Loucy (cell line): ENCODE measurements at regions not wholly inside any gene's neighbourhood (a gene's known extent, or its start where the extent isn't known, plus 50 kb on each side); places are given as distances from the start of the nearest gene placed in this dataset.
A peak's percentile ranks its signal among the peaks of the same experiment; 100 is the strongest.

ENCODE experiments used
- H2AFZ ChIP-seq: fragments of 200-600 bp; sonication (generic); 2 replicates; pipeline ENCODE4 v1.6.0; 2016; ENCODE audit warnings: antibody characterized with exemption, mild to moderate bottlenecking, low read length, moderate library complexity
- H3F3A ChIP-seq: fragments of 200-600 bp; 2 replicates; pipeline ENCODE4 v1.6.0; 2016; ENCODE audit warnings: antibody characterized with exemption, low read depth, mild to moderate bottlenecking
- H3K27me3 ChIP-seq: fragments of 200-600 bp; sonication (generic); 2 replicates; pipeline ENCODE4 v1.6.1; 2014; ENCODE audit warnings: low read length, mild to moderate bottlenecking; ENCODE audit not compliant: insufficient read depth, poor library complexity, severe bottlenecking
- H3K36me3 ChIP-seq: fragments of 200-600 bp; sonication (generic); 2 replicates; pipeline ENCODE4 v1.6.1; 2016; ENCODE audit warnings: low read length; ENCODE audit not compliant: insufficient read depth
- H3K4me1 ChIP-seq: fragments of 200-600 bp; sonication (generic); 2 replicates; pipeline ENCODE4 v1.5.1; 2014; ENCODE audit warnings: low read length, mild to moderate bottlenecking; ENCODE audit not compliant: insufficient read depth, poor library complexity, severe bottlenecking
- H3K4me2 ChIP-seq: fragments of 200-600 bp; sonication (generic); 2 replicates; pipeline ENCODE4 v1.6.0; 2014; ENCODE audit warnings: antibody characterized with exemption, low read length, low read depth, mild to moderate bottlenecking; ENCODE audit not compliant: poor library complexity, severe bottlenecking
- H3K4me3 ChIP-seq: fragments of 200-600 bp; sonication (generic); 2 replicates; pipeline ENCODE4 v1.5.1; 2014; ENCODE audit warnings: low read length, mild to moderate bottlenecking, mixed read lengths; ENCODE audit not compliant: poor library complexity, severe bottlenecking
- H3K79me2 ChIP-seq: fragments of 200-600 bp; sonication (generic); 2 replicates; pipeline ENCODE4 v1.6.1; 2014; ENCODE audit warnings: low read length; ENCODE audit not compliant: insufficient read depth
- H3K9ac ChIP-seq: fragments of 200-600 bp; sonication (generic); 2 replicates; pipeline ENCODE4 v1.6.0; 2014; ENCODE audit warnings: mild to moderate bottlenecking, low read depth, low read length, moderate library complexity; ENCODE audit not compliant: poor library complexity, severe bottlenecking
- H3K9me2 ChIP-seq: fragments of 200-600 bp; sonication (generic); replicated peaks from 2 replicates; pipeline ENCODE4 v1.6.1; 2016; ENCODE audit warnings: low read depth, low read length, mixed read lengths
- H3K9me3 ChIP-seq: fragments of 200-600 bp; sonication (generic); 2 replicates; pipeline ENCODE4 v1.6.1; 2014; ENCODE audit warnings: mild to moderate bottlenecking, antibody characterized with exemption, low read length, low read depth; ENCODE audit not compliant: insufficient read depth
- H4K20me1 ChIP-seq: fragments of 200-600 bp; sonication (generic); 2 replicates; pipeline ENCODE4 v1.6.0; 2014; ENCODE audit warnings: antibody characterized with exemption, low read length, mild to moderate bottlenecking; ENCODE audit not compliant: insufficient read depth, poor library complexity, severe bottlenecking
- EZH2phosphoT487 ChIP-seq: fragments of 200-600 bp; IDR thresholded peaks from 2 replicates; pipeline ENCODE4 v1.6.1; 2018; ENCODE audit warnings: antibody characterized with exemption, mild to moderate bottlenecking, moderate library complexity, borderline replicate concordance
- TF ChIP-seq, protein P1 (sequence below): fragments of 200-600 bp; sonication (generic); conservative IDR thresholded peaks from 2 replicates; pipeline ENCODE4 v1.5.1; 2014; ENCODE audit warnings: mild to moderate bottlenecking, antibody characterized with exemption, low read length

DNA sequence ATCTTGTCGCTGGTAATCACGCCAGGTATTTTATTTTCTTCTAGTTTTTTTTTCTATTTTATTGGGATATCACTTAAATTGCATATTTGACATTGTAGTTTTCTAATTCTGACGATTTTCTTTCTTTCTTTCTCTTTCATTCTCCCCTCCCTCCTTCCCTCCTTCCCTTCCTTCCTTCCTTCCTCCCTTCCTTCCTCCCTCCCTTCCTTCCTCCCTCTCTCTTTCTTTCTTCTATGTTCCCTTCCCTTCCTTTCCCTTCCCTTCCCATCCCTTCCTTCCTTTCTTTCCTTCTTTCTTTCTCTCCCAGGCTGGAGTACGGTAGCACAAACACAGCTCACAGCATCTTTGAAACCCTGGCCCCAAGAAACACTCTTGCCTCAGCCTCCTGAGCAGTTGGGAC, 100.6 kb upstream of the BCL6 start:
- Histone ChIP-seq H3K4me1 (no peaks in the 10 kb centered on the region), H3K36me3 (no peaks in the 10 kb centered on the region), H3K4me2 (no peak overlapping the region), H3F3A (no peaks in the 10 kb centered on the region), H2AFZ (no peak overlapping the region), H3K79me2 (no peaks in the 10 kb centered on the region), H3K9me3 (no peaks in the 10 kb centered on the region), H3K9ac (no peak overlapping the region), H3K4me3 (no peak overlapping the region), H3K27me3 (no peaks in the 10 kb centered on the region), H3K9me2 (no peaks in the 10 kb centered on the region), H4K20me1 (no peaks in the 10 kb centered on the region)
- TF ChIP-seq EZH2phosphoT487 = no peak
- TF ChIP-seq, protein P1, sequence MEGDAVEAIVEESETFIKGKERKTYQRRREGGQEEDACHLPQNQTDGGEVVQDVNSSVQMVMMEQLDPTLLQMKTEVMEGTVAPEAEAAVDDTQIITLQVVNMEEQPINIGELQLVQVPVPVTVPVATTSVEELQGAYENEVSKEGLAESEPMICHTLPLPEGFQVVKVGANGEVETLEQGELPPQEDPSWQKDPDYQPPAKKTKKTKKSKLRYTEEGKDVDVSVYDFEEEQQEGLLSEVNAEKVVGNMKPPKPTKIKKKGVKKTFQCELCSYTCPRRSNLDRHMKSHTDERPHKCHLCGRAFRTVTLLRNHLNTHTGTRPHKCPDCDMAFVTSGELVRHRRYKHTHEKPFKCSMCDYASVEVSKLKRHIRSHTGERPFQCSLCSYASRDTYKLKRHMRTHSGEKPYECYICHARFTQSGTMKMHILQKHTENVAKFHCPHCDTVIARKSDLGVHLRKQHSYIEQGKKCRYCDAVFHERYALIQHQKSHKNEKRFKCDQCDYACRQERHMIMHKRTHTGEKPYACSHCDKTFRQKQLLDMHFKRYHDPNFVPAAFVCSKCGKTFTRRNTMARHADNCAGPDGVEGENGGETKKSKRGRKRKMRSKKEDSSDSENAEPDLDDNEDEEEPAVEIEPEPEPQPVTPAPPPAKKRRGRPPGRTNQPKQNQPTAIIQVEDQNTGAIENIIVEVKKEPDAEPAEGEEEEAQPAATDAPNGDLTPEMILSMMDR = no peak

DNA sequence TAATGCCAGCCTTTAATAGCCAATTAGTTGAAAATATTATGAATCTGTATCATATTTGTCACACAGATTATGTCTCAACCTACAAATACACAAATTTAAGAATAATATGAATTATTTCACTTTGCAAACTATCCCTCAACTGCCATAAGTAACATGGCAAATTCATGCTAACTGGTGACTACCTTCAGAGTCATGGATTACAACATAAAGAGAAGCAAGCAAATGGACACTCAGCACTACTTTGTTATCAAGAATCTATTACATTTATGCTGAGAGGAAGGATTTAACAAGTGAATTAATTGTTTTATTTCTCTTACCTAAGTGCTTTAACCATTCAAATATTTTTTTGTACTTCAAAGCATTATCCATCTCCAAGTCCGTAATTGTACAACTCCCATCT, 103.1 kb upstream of the BCL6 start:
- Histone ChIP-seq H3K4me2 (no peak overlapping the region), H3K9ac (no peak overlapping the region), H3K4me1 (peaks cover 8% of the 10 kb centered on the region), H3K79me2 (no peaks in the 10 kb centered on the region), H3K9me2 (no peaks in the 10 kb centered on the region), H3K27me3 (no peaks in the 10 kb centered on the region), H3K4me3 (no peak overlapping the region), H2AFZ (no peak overlapping the region), H3K9me3 (0 out of 2 replicates have a peak, but pooled peaks cover 4% of the 10 kb centered on the region), H3F3A (no peaks in the 10 kb centered on the region), H3K36me3 (no peaks in the 10 kb centered on the region), H4K20me1 (no peaks in the 10 kb centered on the region)
- TF ChIP-seq, protein P1 = no peak
- TF ChIP-seq EZH2phosphoT487 = no peak

DNA sequence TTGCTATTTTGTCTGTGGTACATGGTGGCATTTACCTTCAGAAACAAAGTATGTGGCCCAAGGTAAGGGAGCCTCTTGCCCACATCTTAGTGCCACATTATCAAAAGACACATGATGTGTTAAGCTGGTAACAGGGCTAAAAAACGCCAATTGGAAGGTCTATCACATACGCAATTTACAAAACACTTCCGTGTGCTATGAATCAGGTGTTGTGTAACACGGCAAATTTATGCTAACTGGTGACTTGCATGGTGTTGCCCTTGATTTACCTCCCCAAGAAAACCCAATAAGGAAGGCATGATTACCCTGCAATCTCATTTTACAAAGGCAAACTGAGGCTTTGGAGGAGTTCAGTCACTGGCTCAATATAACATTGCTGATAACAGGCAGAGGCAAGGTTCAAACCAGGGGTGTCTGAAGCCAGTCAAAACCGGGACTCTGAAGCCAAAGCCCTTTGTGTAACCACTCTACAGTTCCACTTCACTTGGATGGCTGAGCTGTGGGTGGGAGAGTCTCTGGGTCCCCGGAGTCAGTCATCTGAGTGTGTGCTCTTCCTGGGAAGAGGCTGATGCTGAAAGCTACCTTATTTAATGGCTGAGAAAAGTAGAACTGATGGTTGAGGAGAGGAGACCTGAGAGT, 103.9 kb upstream of the BCL6 start:
- H3K36me3 ChIP-seq = no peaks in the 10 kb centered on the region
- no peaks in the 10 kb centered on the region for H3K79me2 ChIP-seq
- no peak overlapping the region for H3K4me2 ChIP-seq
- no peak overlapping the region for H3K9ac ChIP-seq
- TF ChIP-seq, protein P1 = no peak
- no peak for TF ChIP-seq EZH2phosphoT487
- 0 out of 2 replicates have a peak, but pooled peaks cover 4% of the 10 kb centered on the region for H3K9me3 ChIP-seq
- H2AFZ ChIP-seq = peak overlapping the region; percentile 23; the same call in 1 of the 2 replicates
- no peaks in the 10 kb centered on the region for H3F3A ChIP-seq
- H3K9me2 ChIP-seq = no peaks in the 10 kb centered on the region
- no peaks in the 10 kb centered on the region for H3K27me3 ChIP-seq
- no peak overlapping the region for H3K4me3 ChIP-seq
- no peaks in the 10 kb centered on the region for H4K20me1 ChIP-seq
- H3K4me1 ChIP-seq = peaks cover 8% of the 10 kb centered on the region
